HG03378 (cell line): ENCODE measurements at regions not wholly inside any gene's neighbourhood (a gene's known extent, or its start where the extent isn't known, plus 50 kb on each side); places are given as distances from the start of the nearest gene placed in this dataset.

Source experiments
- ATAC-seq: cut with Tn5 transposase; IDR thresholded peaks from one replicate; pipeline ENCODE4 v1.9.1; 2021; ENCODE audit warnings: mild to moderate bottlenecking, moderate library complexity; ENCODE audit not compliant: unreplicated experiment

DNA sequence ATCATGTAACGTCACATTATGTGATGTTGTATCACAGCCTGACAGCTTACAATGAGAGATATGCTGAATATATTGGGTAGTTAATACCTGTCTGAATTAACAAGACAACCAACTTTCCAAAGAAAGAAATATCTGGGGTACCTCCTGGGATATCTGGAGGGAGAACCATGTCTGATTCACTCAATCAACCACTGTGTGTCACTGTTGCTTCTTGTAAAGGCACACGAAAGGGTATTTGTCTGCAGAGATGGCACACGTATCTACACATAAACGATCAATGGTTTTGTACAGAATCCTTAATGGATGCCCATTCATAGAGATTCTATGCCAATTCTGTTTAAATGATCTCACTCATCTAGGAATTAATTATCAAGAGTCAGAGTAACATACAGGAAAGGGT lies 252.1 kb upstream of the TMCO5A start:
- ATAC-seq, result no peak

DNA sequence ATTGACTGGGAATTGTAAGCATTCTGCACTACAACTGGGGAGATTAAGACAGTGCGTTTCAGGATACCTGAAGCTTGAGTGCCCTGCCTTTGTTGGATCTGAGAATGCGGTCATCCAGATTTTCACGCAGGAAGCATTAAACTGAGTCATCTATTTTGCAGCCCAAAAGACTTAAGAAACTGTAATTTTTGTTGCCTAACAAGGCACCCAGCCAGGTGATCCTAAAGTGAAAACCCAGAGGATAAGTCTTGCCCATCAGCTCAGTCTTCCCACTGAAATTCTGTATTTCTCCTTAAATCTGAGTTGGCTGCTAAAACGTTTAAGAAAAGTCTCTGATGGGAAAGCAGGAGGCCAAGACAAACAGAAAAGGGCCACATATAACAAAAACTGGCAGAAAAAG lies 242.5 kb upstream of the TMCO5A start:
- ATAC-seq, result no peak

DNA sequence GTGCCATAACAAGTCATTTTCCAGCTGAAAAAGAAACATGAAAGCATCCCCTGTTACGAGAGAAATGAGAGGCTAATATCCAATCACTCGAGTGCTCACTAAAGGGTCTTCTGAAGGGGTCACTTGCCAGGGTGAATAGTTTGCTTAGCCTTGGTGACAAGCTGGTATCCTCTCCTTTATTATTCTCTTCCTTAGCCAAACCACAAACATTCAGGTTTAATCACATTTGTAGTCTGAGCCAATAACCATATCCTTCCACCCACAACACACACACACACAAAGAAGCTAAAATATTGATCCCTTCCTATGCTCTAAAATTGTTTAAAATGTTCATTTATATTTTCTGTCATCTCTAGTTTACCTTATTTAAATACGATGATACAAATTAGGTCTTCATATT lies 240.5 kb upstream of the TMCO5A start:
- ATAC-seq, result no peak

DNA sequence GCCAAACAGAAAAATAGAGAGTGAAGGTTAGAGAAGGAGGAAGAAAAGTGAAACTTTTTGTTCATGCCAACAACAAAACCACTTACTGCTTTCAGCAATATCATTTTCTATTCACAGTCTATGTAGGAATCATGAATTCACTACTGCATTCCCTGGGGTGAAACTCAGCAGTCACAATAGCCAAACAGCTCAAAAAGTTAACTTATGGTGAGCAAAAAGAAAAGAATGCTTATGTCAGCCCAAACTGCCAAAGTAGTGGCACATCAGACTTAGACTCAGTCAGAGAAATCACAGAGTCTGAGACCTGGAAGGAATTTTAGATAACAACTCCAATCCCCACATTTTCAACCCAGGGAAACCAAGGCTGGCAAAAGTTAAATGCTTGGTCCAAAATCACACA lies 238.7 kb upstream of the TMCO5A start:
- no peak for ATAC-seq

DNA sequence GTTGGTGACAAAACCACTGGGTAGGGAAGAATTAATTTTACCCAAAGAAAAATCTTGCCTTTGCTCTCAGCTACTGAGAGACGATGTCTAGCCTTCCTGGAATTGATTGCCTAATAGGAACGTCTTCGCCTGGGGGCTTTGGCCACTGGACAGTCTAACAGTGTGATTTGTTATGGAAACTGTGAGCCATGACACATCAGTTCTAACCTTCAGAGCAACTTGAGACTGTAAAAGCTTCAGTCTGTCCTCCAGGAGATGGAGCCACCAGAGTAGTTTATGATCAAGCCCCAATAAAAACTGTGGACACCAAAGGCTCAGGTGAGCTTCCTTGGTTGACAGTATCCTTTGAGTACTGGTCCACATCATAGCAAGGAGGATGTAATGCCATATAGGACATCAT lies 235.8 kb upstream of the TMCO5A start:
- no peak for ATAC-seq

DNA sequence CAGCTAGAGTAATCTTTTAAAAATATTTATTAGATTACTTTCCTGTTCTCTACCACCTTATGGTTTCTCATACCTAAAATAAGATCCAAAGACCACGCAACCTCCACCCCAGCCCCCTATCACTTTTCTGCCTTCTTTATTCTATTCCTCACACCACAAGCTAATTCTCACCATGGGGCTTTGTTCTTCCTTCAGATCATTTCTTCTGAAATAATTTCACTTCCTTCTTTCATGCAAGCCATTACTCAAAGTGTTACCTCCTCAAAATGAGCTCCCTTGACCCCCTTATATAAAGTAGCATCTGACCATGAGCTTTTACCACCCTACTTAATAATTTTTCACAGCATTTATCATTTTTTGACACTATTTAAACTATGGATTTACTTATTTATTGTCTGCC lies 233.2 kb upstream of the TMCO5A start:
- ATAC-seq, result no peak

DNA sequence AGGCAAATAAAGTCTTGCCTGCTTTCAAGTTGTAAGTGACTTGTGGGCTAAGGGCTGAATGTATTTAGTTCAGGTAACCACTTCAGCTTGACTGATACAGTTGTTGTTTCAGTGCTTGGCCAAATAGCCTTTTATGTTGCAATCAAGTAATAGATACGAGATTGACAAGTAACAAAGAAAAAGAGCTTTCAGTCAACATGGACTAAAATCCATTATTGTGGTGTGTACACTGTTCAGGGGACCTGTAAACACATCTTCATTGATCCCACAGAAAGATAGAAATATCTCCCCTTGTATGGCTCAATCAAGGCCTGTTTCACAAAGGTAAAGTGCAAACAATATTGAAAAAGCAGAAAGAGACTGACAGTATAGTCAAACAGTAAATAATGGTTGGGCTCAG lies 224.8 kb upstream of the TMCO5A start:
- ATAC-seq, result no peak

DNA sequence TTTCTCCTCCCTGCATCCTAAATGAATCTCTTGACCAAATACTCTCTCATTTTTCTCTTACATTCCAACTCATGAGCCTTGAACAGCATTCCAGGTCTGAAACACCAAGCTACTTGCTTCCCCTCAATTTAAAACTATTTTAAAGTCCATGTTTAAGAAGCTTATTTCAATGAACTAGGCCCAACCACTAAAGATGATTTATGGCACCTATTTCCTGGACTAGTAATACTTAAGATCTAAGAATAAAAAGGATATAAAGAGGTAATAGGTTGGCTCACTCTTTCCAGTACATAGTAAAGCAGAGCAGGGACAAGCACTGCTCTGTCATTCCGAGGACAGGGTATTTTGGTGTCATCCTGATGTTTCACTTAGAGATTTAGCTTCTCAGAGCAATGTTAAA lies 219.3 kb upstream of the TMCO5A start:
- no peak for ATAC-seq

DNA sequence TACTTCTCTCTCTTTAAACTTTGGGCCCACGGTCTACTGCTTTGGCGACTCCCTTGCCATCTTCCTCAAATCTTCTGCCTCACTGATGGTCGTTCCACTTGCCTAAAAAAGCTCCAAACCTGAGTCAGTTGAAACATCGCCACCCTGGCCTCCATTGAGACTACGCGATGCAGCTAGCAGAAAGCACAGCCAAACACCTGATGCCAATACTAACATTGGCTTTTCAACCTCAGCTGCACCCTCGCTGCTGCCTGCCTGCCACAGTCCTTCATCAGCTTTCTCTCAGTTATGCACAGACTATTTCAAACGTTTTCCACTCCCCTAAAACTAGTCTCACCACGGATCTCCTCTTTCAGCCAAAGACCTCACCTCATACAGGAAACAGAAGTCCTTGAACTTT lies 214.2 kb upstream of the TMCO5A start:
- ATAC-seq, result no peak

DNA sequence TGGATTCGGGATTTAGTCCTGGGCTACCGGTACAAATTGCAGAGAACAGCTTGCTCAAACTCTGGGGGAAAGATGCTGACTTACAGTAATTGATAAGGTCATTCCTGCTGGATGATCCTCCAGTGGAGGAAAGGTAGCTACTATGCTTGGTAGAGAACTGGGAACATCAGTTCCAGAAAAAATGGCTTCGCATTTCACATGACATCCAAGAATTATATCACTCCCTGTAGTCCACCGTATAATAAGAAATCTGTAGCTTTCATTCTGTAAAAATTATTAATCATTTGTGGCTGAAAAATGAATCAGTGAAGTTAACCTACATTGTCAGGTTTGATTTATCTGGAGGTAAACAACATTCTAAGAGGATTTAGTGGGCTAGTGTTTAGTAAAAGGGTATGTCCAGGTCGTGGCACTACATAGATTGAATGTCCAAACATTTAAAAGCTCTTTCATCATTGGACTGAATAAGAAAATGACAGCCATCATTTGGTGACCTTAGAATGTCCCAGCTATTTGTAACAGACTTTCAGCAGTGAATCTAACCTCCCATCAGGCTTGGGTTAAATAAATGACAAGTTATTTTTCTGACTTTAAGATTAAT lies 203.2 kb upstream of the TMCO5A start:
- no peak for ATAC-seq

DNA sequence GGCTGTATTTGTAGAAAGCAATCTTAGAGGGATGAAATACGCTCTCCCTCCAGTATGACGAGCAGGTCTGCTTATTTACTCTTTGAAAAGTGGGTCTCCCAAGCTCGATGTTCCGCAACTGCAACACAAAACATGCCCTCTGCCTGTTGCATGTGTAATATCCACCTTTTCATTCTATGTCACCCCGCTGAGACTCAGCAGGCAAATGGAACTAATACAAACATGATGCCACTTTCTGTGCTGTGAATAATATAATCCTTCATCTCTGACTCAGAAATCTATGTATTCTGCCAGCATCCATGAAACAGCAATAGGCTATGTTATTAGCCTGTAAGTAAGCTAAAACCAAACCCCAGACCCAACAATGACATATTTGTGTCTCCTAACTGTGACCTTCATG lies 200.8 kb upstream of the TMCO5A start:
- ATAC-seq, result no peak

DNA sequence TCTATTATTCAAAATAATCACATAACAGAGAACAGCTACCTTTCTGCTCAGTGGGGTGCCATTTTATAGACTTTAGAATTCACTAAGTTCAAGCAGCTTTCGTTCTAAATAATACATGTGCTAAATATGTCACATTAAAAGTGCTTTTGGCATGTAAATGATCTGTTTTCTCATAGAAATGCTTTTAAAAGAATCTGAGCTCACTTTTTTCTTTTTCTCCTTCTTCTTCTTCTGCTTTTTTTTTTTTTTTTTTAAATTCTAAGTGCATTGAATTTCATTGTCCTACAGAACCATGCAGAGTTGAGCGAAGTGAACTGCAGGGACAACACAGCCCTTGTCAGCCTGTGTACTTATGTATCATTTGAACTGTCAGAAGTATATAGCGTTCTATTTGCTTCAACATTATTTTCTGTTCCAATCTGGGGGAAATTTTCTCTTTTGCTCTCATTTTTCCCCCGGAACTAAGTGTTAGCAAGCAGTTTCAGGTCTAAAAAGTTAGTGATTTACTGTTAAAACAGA lies 193.8 kb upstream of the TMCO5A start:
- no peak for ATAC-seq

DNA sequence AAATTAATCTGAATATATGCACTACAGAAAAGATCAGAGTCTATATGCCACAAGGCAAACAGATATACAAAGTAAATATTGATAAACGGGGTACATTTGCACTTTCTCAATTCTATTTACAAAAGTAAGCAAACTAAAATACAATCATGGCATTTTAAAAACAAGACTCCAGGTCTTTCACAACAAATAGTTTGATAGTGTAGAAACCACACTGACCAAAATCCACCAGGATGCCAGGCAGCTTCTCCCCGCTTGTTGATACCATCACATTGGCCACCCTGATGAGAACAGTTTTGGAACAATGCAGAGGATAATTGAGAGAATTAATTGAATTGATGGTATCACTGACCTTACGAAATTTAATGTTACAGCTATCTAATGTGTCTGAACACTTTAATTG lies 190.6 kb upstream of the TMCO5A start:
- ATAC-seq, result no peak

DNA sequence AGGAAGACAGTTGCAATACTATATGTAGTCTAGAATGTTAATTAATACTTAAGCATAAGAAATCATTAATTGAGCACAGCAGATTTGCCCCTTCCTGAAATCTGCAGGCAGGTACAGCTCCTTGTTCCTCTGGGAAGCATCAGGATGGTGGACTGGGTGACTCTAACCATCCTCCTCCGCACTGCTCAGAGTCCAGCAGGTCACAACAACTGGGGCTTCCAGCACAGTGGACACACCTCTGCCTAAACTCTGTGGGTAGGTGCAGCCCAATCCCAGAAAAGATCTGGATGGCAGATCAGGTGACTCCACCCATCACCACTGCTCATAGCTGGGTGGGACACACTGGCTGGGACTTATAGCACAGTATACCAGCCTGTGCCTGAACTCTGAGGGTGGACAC lies 189.9 kb upstream of the TMCO5A start:
- no peak for ATAC-seq

DNA sequence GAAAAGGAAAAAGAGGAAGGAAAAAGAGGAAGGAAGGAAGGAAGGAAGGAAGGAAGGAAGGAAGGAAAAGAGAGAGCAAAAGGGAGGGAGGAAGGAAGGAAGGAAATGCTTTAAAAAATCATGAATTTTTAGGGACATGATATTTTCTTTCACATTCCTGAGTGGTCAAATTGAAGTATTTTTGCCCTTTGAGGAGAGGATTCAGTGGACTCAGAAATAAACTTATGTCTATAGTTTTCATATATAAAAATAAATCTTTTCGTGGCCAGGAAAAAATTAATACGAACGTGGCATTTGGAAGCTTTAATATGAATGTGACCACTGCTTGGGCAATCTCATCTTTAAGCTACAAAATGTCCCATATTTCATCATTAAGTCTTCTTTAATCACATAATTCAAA lies 183.0 kb upstream of the TMCO5A start:
- ATAC-seq, result no peak

DNA sequence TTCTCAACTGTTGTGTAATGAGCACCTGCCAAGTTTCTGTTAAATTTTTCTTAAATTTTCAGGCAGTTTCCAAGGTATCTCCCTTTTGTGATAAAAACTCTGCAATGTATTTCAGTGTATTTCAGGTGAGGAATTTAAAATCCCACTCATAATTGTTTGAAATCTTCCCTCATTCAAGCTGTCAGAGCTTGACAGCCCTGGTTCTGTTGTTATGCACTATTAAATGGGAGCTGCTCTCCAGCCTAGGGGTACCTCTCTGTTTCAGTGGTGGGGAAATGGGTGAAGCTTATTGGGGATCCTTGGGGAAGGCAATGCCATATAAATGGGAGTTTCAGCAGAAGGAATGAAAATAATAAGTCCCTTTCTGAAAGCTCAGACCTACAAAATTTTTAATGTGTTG lies 178.0 kb upstream of the TMCO5A start:
- no peak for ATAC-seq

DNA sequence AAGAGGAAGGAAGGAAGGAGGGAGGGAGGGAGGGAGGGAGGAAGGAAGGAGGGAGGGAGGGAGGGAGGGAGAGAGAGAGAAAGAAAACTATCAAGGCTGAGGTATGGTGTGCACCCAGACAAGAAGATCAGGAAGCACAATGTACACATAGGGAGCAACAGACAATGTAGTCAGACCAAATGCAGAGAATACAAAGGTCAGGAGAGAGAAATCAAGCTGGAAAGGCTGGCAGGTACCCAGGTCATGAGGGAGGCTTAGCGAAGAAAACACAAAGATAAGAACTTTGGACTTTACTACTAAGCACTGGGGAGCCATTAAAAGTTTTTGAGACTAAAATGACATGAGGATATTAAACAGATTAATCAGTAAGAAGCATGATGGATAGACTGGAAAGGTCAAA lies 176.0 kb upstream of the TMCO5A start:
- ATAC-seq, result no peak

DNA sequence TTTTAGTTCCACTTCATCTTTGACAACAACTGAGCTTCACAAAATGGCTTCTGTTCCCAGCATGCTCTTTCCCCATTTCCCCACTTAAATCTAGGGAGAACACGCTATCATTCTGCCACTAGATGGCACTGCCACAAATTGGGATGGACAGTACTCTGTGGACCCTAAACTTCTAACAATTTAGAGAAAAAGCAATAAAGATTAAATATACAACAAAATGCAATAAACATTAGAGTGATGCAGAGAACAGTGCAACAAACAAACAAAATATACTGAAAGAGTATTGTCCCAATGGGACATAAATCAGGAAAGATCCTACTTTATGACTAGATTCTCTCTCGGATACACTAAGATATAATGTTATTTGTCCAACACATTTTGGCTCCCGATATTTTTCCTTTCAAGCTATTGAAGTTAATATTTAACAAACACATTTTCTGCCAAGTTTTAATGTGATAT lies 169.7 kb upstream of the TMCO5A start:
- peak; percentile 66 for ATAC-seq

DNA sequence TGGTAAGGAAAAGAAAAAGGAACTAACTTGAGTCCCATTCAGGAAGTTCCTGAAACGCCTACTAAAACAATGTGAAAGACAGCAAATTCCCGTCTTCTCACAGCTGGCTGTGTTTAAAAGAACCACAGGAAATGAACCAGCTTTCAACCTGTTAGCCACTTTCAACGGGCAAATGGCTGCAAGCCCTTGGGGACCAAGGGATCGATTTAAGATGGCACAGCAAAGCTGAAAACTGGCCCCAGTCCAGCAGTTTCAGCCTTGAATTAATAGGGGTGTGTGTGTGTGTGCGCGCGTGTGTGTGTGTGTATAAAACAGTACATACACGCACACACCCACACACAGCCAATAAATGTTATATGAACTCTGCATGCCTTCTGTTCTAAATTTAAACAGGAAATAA lies 168.7 kb upstream of the TMCO5A start:
- no peak for ATAC-seq

DNA sequence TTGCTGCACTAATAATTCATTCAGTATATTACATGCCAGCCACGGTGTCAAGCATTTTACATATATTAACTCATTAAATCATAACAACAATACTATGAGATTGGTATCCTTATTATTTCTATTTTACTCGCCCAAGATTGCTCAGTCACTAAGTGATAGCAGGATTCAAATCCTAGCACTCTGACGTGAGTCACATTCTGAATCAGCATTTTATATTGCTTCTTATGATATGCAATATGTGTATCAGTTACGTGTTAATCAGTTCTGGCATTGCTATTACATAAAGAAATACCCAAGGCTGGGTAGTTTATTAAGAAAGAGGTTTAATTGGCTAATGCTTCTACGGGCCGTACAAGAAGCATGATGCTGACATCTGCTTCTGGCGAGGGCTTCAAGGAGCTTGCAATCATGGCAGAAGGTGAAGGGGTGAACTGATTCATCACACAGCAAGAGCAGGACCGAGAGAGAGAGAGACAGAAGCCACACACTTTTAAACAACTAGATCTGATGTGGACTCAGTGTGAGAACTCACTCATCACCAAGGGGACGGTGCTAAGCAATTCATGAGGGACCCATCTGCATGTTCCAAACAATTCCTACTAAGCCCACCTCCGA lies 166.5 kb upstream of the TMCO5A start:
- no peak for ATAC-seq

DNA sequence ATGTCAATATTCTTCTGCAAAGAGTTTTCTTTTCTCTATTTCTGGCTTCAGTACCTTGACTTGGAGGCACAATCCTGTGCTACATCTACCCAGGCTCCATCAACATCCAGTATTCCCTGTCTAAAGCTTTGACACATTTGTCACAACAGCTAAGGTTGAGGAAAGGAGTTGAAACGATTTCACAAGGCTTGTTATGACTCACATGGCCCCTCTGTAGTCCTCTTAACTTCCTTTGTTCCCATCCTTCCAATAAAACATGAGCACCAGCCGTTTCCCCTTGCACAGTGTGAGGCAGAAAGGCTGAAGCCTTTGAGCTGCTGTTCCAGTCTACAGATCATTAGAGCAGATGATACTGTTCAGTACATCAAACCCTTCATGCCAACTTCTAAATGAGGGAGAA lies 163.0 kb upstream of the TMCO5A start:
- no peak for ATAC-seq

DNA sequence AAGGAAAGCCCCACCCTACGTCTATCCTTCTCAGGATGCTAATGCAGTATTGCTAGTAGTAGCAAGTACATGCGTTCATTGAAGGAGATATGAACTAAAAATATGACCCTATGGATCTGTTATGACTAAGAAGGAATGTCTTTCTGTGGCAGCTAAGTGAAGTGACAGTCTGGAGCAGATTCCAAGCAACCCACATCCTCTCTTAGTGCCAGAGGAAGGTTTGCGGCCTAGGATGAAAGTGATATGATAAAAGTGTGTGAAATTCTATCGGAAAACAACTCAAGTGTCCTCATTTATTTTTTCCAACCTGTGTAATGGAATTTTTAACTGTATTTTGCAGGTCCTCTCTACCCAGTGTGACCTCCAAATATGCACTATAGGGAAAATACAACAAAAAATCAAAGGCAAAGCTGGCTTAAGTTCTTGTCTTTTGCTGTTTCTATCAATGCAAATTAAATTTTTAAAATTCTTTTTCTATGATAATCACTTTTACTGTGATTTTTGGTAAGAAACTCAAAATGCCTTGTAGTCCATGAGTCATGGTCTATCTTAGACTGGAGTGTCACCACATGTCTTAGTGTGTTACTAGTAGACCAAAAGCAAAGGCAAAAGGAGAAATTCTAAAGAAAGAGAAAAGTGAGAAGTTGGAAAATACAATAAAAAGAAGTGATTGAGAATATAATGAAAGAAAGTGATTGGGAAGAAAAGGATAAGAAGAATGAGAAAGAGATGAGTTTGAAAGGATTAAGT lies 161.2 kb upstream of the TMCO5A start:
- no peak for ATAC-seq
